ENCODE measurements at regions not wholly inside any gene's neighbourhood (a gene's known extent, or its start where the extent isn't known, plus 50 kb on each side); places are given as distances from the start of the nearest gene placed in this dataset.

DNA sequence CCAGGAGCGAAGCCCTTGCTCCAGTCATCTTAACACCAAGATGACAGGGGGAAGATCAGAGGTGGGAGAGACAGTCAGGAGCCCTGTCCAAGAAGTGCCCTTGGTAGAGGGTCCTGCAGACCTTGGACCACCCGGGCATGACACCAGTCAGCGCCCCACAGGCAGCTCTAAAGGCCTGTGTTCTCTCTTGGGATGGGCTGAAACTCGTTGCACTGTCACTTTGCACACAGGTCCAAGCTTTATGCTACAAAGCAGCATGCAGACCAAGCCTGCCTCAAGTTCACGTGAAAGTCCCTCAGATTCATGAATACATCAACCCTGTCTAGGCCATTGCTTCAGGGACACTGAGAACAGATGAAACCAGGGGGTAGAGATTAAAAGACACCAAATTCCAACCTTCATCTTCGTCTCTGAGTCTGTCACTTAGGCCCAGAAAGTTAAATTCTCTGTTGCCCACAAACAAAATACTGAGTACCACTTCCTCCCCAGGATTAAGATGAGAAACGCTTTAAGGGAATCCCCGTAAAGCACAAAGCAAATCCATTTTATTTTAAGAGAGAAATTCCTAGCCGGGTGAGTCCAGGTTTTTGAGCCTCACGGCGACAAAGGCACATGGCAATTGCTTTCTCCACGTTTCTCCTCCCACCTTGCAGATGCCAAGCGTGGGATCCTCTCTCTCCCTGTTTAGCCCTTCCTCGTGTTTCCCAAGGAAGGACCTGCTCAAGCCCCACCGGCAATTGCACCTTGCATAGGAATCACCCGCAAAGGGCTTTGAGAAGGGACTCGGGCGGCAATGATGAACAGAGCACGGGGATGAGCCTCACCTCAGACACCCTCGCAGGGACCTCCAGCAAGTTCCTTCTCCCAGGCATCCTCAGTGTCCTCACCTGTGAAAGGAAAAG is 75.0 kb upstream of the ID2 start:
- Histone ChIP-seq H3K9me3 (ENCODE audit: control insufficient read depth, insufficient read depth, low read depth, low read length) (no peaks in the 10 kb centered on the region), H3K27ac (ENCODE audit: extremely low read depth, low read depth, low read length) (no peak overlapping the region), H3K4me1 (ENCODE audit: control insufficient read depth, insufficient read depth, low read length) (no peaks in the 10 kb centered on the region), H3K4me3 (ENCODE audit: low read depth, low read length) (no peak overlapping the region), H3K36me3 (ENCODE audit: control insufficient read depth in 2 of 2, insufficient read depth in 1 of 2, low read length in 2 of 2) (no peaks in the 10 kb centered on the region)
- no peak for TF ChIP-seq ZNF558 (tag by site-specific recombination; IDR thresholded peaks at IDR 0.05)
- TF ChIP-seq ZBTB7A (tag by site-specific recombination; IDR thresholded peaks at IDR 0.05; ENCODE audit: low read depth): no peak
- TF ChIP-seq RBAK (tag by site-specific recombination; IDR thresholded peaks at IDR 0.05): no peak
- no peak for TF ChIP-seq ZNF214 (tag by site-specific recombination; IDR thresholded peaks at IDR 0.05; ENCODE audit: borderline replicate concordance)
- TF ChIP-seq GLI2 (tag by site-specific recombination; IDR thresholded peaks at IDR 0.05; ENCODE audit: borderline replicate concordance, low read depth): no peak
- TF ChIP-seq ZNF660 (tag by site-specific recombination; IDR thresholded peaks at IDR 0.05): no peak
- TF ChIP-seq ZNF354C (tag by site-specific recombination; IDR thresholded peaks at IDR 0.05; ENCODE audit: borderline replicate concordance, low read depth): no peak
- TF ChIP-seq ZFHX2 (tag by site-specific recombination; conservative IDR thresholded peaks at IDR 0.05): no peak
- no peak for TF ChIP-seq ZNF391 (tag by site-specific recombination; IDR thresholded peaks at IDR 0.05; ENCODE audit: borderline replicate concordance, low read depth)
- no peak for TF ChIP-seq ZNF10 (tag by site-specific recombination; IDR thresholded peaks at IDR 0.05)
- no peak for TF ChIP-seq ZNF140 (tag by site-specific recombination; IDR thresholded peaks at IDR 0.05)
- TF ChIP-seq ZNF571 (tag by site-specific recombination; IDR thresholded peaks at IDR 0.05): no peak
- TF ChIP-seq ZNF561 (tag by site-specific recombination; IDR thresholded peaks at IDR 0.05; ENCODE audit: borderline replicate concordance): no peak
- no peak for TF ChIP-seq KLF9 (tag by site-specific recombination; IDR thresholded peaks at IDR 0.05; ENCODE audit: low read depth)
- TF ChIP-seq, protein P1, sequence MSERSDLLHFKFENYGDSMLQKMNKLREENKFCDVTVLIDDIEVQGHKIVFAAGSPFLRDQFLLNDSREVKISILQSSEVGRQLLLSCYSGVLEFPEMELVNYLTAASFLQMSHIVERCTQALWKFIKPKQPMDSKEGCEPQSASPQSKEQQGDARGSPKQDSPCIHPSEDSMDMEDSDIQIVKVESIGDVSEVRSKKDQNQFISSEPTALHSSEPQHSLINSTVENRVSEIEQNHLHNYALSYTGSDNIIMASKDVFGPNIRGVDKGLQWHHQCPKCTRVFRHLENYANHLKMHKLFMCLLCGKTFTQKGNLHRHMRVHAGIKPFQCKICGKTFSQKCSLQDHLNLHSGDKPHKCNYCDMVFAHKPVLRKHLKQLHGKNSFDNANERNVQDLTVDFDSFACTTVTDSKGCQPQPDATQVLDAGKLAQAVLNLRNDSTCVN (tag by site-specific recombination; optimal IDR thresholded peaks at IDR 0.05): no peak
- TF ChIP-seq ZNF621 (tag by site-specific recombination; IDR thresholded peaks at IDR 0.05): no peak
- TF ChIP-seq, protein P2, sequence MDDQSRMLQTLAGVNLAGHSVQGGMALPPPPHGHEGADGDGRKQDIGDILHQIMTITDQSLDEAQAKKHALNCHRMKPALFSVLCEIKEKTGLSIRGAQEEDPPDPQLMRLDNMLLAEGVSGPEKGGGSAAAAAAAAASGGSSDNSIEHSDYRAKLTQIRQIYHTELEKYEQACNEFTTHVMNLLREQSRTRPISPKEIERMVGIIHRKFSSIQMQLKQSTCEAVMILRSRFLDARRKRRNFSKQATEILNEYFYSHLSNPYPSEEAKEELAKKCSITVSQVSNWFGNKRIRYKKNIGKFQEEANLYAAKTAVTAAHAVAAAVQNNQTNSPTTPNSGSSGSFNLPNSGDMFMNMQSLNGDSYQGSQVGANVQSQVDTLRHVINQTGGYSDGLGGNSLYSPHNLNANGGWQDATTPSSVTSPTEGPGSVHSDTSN (CRISPR knock-in tag; IDR thresholded peaks at IDR 0.05): no peak
- TF ChIP-seq ZFP37 (tag by site-specific recombination; IDR thresholded peaks at IDR 0.05): no peak
- TF ChIP-seq, protein P3, sequence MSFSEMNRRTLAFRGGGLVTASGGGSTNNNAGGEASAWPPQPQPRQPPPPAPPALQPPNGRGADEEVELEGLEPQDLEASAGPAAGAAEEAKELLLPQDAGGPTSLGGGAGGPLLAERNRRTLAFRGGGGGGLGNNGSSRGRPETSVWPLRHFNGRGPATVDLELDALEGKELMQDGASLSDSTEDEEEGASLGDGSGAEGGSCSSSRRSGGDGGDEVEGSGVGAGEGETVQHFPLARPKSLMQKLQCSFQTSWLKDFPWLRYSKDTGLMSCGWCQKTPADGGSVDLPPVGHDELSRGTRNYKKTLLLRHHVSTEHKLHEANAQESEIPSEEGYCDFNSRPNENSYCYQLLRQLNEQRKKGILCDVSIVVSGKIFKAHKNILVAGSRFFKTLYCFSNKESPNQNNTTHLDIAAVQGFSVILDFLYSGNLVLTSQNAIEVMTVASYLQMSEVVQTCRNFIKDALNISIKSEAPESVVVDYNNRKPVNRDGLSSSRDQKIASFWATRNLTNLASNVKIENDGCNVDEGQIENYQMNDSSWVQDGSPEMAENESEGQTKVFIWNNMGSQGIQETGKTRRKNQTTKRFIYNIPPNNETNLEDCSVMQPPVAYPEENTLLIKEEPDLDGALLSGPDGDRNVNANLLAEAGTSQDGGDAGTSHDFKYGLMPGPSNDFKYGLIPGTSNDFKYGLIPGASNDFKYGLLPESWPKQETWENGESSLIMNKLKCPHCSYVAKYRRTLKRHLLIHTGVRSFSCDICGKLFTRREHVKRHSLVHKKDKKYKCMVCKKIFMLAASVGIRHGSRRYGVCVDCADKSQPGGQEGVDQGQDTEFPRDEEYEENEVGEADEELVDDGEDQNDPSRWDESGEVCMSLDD (tag by site-specific recombination; IDR thresholded peaks at IDR 0.05): no peak
- TF ChIP-seq, protein P4, sequence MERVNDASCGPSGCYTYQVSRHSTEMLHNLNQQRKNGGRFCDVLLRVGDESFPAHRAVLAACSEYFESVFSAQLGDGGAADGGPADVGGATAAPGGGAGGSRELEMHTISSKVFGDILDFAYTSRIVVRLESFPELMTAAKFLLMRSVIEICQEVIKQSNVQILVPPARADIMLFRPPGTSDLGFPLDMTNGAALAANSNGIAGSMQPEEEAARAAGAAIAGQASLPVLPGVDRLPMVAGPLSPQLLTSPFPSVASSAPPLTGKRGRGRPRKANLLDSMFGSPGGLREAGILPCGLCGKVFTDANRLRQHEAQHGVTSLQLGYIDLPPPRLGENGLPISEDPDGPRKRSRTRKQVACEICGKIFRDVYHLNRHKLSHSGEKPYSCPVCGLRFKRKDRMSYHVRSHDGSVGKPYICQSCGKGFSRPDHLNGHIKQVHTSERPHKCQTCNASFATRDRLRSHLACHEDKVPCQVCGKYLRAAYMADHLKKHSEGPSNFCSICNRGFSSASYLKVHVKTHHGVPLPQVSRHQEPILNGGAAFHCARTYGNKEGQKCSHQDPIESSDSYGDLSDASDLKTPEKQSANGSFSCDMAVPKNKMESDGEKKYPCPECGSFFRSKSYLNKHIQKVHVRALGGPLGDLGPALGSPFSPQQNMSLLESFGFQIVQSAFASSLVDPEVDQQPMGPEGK (tag by site-specific recombination; IDR thresholded peaks at IDR 0.05): no peak
- CTCF ChIA-PET: interaction anchor here (0.7 kb wide), 1 partner anchor 1027 kb away, joined by 3 read pairs; no protein-coding TSS in a partner anchor
- POLR2A ChIA-PET: interaction anchor here (1.8 kb wide), 1 partner anchor 75 kb away, joined by 5 read pairs; the partner anchor contains the start of gene ID2
